ENCODE measurements at regions not wholly inside any gene's neighbourhood (a gene's known extent, or its start where the extent isn't known, plus 50 kb on each side); places are given as distances from the start of the nearest gene placed in this dataset.

GRCh38 chr6:125674230-125674629 is 75.2 kb upstream of the HEY2 start:
- no peaks in the 10 kb centered on the region for H3K79me2 ChIP-seq (ENCODE audit: control insufficient read depth, insufficient read depth, low read length)
- DNase-seq (ENCODE audit: extremely low read depth in 1 of 4, low spot score in 3 of 4): no peak
- ChIA-PET CTCF (ENCODE audit: low intra/inter-chr PET ratio) (no interaction called here), POLR2A (interaction anchor here (0.7 kb wide), 1 partner anchor 9 kb away, joined by 3 read pairs; no protein-coding TSS in a partner anchor)
- no peaks in the 10 kb centered on the region for H3K9me1 ChIP-seq (ENCODE audit: control insufficient read depth, insufficient read depth, low read length)
- H3K9ac ChIP-seq (ENCODE audit: insufficient read depth in 1 of 2, low read depth in 2 of 2, low read length in 2 of 2): no peak overlapping the region
- FAIRE-seq: no peak
- no peaks in the 10 kb centered on the region for H4K20me1 ChIP-seq (replicated peaks; ENCODE audit: control insufficient read depth, insufficient read depth, low read length)
- no peaks in the 10 kb centered on the region for H3K4me1 ChIP-seq (replicated peaks in 1 of 2; ENCODE audit: control insufficient read depth in 2 of 2, insufficient read depth in 2 of 2, low read length in 2 of 2)
- in situ Hi-C loops (cut with MboI): no loop called here
- H3K27ac ChIP-seq (ENCODE audit: extremely low read depth, low read depth, low read length): no peak overlapping the region
- intact Hi-C loops (cut with micrococcal nuclease): no loop called here
- WGBS (ENCODE audit: insufficient coverage, low coverage, missing lambda C conversion rate): 0% methylated on average over 5 of the region's 5 CpGs
- TF ChIP-seq ZC3H4 (CRISPR knock-in tag; IDR thresholded peaks at IDR 0.05; ENCODE audit: borderline replicate concordance) (no peak), SAFB2 (IDR thresholded peaks at IDR 0.05; ENCODE audit: borderline replicate concordance, low read depth, low read length, severe bottlenecking) (no peak), E4F1 (CRISPR knock-in tag; IDR thresholded peaks at IDR 0.05; ENCODE audit: borderline replicate concordance) (no peak), RBM14 (IDR thresholded peaks at IDR 0.05; ENCODE audit: borderline replicate concordance, insufficient read depth, low read depth, low read length) (no peak), TCF7L2 (IDR thresholded peaks at IDR 0.05; ENCODE audit: low read depth, low read length) (no peak), ZNF197 (CRISPR knock-in tag; IDR thresholded peaks at IDR 0.05; ENCODE audit: low read depth) (no peak), ATF1 (CRISPR knock-in tag; IDR thresholded peaks at IDR 0.05) (no peak), ATF1 (tag; IDR thresholded peaks at IDR 0.05) (no peak), CREBBP (IDR thresholded peaks at IDR 0.05; ENCODE audit: low read depth, low read length) (no peak), JUN (IDR thresholded peaks at IDR 0.05; ENCODE audit: borderline replicate concordance, low read depth, low read length) (no peak), JUN (CRISPR knock-in tag; IDR thresholded peaks at IDR 0.05; ENCODE audit: borderline replicate concordance) (no peak), CBFA2T2 (conservative IDR thresholded peaks at IDR 0.05) (no peak), CGGBP1 (CRISPR knock-in tag; IDR thresholded peaks at IDR 0.05) (no peak), ZNF280B (CRISPR knock-in tag; IDR thresholded peaks at IDR 0.05) (no peak), EP300 (IDR thresholded peaks at IDR 0.05; ENCODE audit: low read length) (no peak)
- TF ChIP-seq, protein P1, sequence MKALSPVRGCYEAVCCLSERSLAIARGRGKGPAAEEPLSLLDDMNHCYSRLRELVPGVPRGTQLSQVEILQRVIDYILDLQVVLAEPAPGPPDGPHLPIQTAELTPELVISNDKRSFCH (CRISPR knock-in tag; IDR thresholded peaks at IDR 0.05): no peak
- TF ChIP-seq, protein P1 (tag; IDR thresholded peaks at IDR 0.05): no peak
- TF ChIP-seq, protein P2, sequence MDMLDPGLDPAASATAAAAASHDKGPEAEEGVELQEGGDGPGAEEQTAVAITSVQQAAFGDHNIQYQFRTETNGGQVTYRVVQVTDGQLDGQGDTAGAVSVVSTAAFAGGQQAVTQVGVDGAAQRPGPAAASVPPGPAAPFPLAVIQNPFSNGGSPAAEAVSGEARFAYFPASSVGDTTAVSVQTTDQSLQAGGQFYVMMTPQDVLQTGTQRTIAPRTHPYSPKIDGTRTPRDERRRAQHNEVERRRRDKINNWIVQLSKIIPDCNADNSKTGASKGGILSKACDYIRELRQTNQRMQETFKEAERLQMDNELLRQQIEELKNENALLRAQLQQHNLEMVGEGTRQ (CRISPR knock-in tag; IDR thresholded peaks at IDR 0.05): no peak
- ATAC-seq: no peak
- 0 out of 5 replicates have a peak, but pooled peaks cover 0 to 2% of the 10 kb centered on the region in 2 experiments for H3K27me3 ChIP-seq (ENCODE audit: control insufficient read depth in 2 of 2, insufficient read depth in 2 of 2, low read length in 2 of 2)
- no peak overlapping the region for H2AFZ ChIP-seq (ENCODE audit: low read depth, low read length)
- H3K9me3 ChIP-seq (replicated peaks; ENCODE audit: control insufficient read depth, insufficient read depth, low read depth, low read length): no peaks in the 10 kb centered on the region
- no peaks in the 10 kb centered on the region for H3K36me3 ChIP-seq (ENCODE audit: control insufficient read depth, insufficient read depth, low read length)
- no TSS peak for BruUV-seq (replicated peaks)
- H3K4me3 ChIP-seq: no peak overlapping the region
- H3K4me2 ChIP-seq (ENCODE audit: insufficient read depth, low read length): no peak overlapping the region
